ENCODE measurements at regions not wholly inside any gene's neighbourhood (a gene's known extent, or its start where the extent isn't known, plus 50 kb on each side); places are given as distances from the start of the nearest gene placed in this dataset.

GRCh38 chr12:60335745-60336144, 739.9 kb downstream of the SLC16A7 start:
- no peak for DNase-seq (ENCODE audit: low spot score)

- DNase-seq (ENCODE audit: low spot score) = no peak
Measured at GRCh38 chr12:60337839-60338549, 742.2 kb downstream of the SLC16A7 start.

- no peak for DNase-seq (ENCODE audit: low spot score)
Measured at GRCh38 chr12:60345442-60345841, 749.6 kb downstream of the SLC16A7 start.

- DNase-seq (ENCODE audit: low spot score) = no peak
Measured at GRCh38 chr12:60349232-60349978, 753.6 kb downstream of the SLC16A7 start.

GRCh38 chr12:60387356-60387755, 791.5 kb downstream of the SLC16A7 start:
- DNase-seq (ENCODE audit: low spot score) = no peak

- DNase-seq (ENCODE audit: low spot score) = no peak
Measured at GRCh38 chr12:60391051-60391450, 795.2 kb downstream of the SLC16A7 start.

GRCh38 chr12:60391791-60392190, 796.0 kb downstream of the SLC16A7 start:
- no peak for DNase-seq (ENCODE audit: low spot score)

GRCh38 chr12:60393093-60393492, 797.3 kb downstream of the SLC16A7 start:
- no peak for DNase-seq (ENCODE audit: low spot score)

- no peak for DNase-seq (ENCODE audit: low spot score)
Measured at GRCh38 chr12:60394665-60395064, 798.8 kb downstream of the SLC16A7 start.

GRCh38 chr12:60398547-60398946, 802.7 kb downstream of the SLC16A7 start:
- DNase-seq (ENCODE audit: low spot score) = no peak

GRCh38 chr12:60399064-60399463, 803.2 kb downstream of the SLC16A7 start:
- DNase-seq (ENCODE audit: low spot score) = no peak

- DNase-seq (ENCODE audit: low spot score) = no peak
Measured at GRCh38 chr12:60402996-60403395, 807.2 kb downstream of the SLC16A7 start.

- DNase-seq (ENCODE audit: low spot score) = no peak
Measured at GRCh38 chr12:60415351-60415750, 819.5 kb downstream of the SLC16A7 start.

GRCh38 chr12:60419986-60420385, 824.2 kb downstream of the SLC16A7 start:
- no peak for DNase-seq (ENCODE audit: low spot score)

- no peak for DNase-seq (ENCODE audit: low spot score)
Measured at GRCh38 chr12:60421741-60422140, 825.9 kb downstream of the SLC16A7 start.

- no peak for DNase-seq (ENCODE audit: low spot score)
Measured at GRCh38 chr12:60437297-60437696, 841.5 kb downstream of the SLC16A7 start.

- no peak for DNase-seq (ENCODE audit: low spot score)
Measured at GRCh38 chr12:60441577-60441976, 845.7 kb downstream of the SLC16A7 start.

- no peak for DNase-seq (ENCODE audit: low spot score)
Measured at GRCh38 chr12:60451457-60451856, 855.6 kb downstream of the SLC16A7 start.

- DNase-seq (ENCODE audit: low spot score) = no peak
Measured at GRCh38 chr12:60465060-60465459, 869.2 kb downstream of the SLC16A7 start.

GRCh38 chr12:60468546-60468945, 872.7 kb downstream of the SLC16A7 start:
- no peak for DNase-seq (ENCODE audit: low spot score)

- DNase-seq (ENCODE audit: low spot score) = no peak
Measured at GRCh38 chr12:60475825-60476224, 880.0 kb downstream of the SLC16A7 start.

- no peak for DNase-seq (ENCODE audit: low spot score)
Measured at GRCh38 chr12:60487284-60487683, 891.5 kb downstream of the SLC16A7 start.

- DNase-seq (ENCODE audit: low spot score) = no peak
Measured at GRCh38 chr12:60489071-60489470, 893.2 kb downstream of the SLC16A7 start.

All from H4 (cell line).